Esophagus (tissue), 2 donors: ENCODE measurements at regions not wholly inside any gene's neighbourhood (a gene's known extent, or its start where the extent isn't known, plus 50 kb on each side); places are given as distances from the start of the nearest gene placed in this dataset.

Experiments
- H3K27ac ChIP-seq, 2 donors: one replicate each; pipeline ENCODE4 v1.5.1; 2013; ENCODE audit warnings: low read depth in 2 of 2, mild to moderate bottlenecking in 2 of 2, inconsistent platforms in 1 of 2, low read length in 1 of 2, moderate library complexity in 1 of 2
- H3K27me3 ChIP-seq, 2 donors: one replicate each; pipeline ENCODE4 v1.6.1; 2013; ENCODE audit warnings: low read length in 2 of 2, control low read depth in 1 of 2, mild to moderate bottlenecking in 1 of 2; ENCODE audit not compliant: insufficient read depth in 2 of 2, control insufficient read depth in 1 of 2
- H3K36me3 ChIP-seq, 2 donors: one replicate each; pipeline ENCODE4 v1.6.1; 2013; ENCODE audit warnings: low read length in 1 of 2; ENCODE audit not compliant: control insufficient read depth in 2 of 2, insufficient read depth in 2 of 2
- H3K4me1 ChIP-seq, 2 donors: one replicate each; pipeline ENCODE4 v1.6.1; 2013; ENCODE audit warnings: low read length in 1 of 2; ENCODE audit not compliant: control insufficient read depth in 2 of 2, insufficient read depth in 2 of 2
- H3K4me3 ChIP-seq, 2 donors: one replicate each; pipeline ENCODE4 v1.5.1; 2013; ENCODE audit warnings: low read length in 2 of 2, mild to moderate bottlenecking in 2 of 2, low read depth in 1 of 2, moderate library complexity in 1 of 2
- H3K9me3 ChIP-seq, 2 donors: one replicate each; pipeline ENCODE4 v1.6.1; 2013; ENCODE audit warnings: mild to moderate bottlenecking in 2 of 2, low read depth in 1 of 2, low read length in 1 of 2, moderate library complexity in 1 of 2; ENCODE audit not compliant: control insufficient read depth in 2 of 2, insufficient read depth in 1 of 2
- WGBS, 2 donors: extraction: QIAGEN DNeasy Blood & Tissue Kit; methylation state at CpG; one replicate each; pipeline ENCODE4 v1.1.7; 2013; 5-methylcytosine and 5-hydroxymethylcytosine counted together
- donor health status: healthy with polysubstance abuse.
- donor health status: Bipolar disorder and iron deficiency.

DNA sequence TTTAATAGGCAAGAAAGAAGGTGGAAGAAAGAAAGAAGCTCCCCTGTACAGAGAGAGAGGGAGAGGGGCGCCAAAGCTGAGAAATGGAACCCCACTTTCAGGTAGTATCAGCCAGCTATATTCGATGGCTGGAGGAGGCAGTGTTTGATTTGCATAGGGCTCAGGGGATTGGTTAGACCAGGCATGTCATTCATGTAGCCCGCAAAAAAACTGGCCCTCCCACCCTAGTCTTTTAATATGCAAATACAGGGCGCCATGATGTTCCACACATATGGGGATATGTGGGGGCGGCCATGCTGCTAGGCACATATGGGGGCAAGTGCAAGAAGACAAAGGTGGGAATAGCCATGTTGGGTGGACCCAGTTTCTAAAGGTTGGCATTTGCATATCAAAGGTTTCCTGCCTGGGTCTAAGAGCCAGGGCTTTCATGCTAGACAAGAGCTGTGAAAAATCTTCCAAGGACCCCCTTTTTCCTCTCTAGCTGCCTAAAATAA lies 174.4 kb upstream of the ADRA1B start:
- H3K9me3 ChIP-seq = no peaks in the 10 kb centered on the region
- no peaks in the 10 kb centered on the region for H3K4me1 ChIP-seq
- H3K27me3 ChIP-seq = no peaks in the 10 kb centered on the region
- H3K4me3 ChIP-seq = no peak overlapping the region
- no peaks in the 10 kb centered on the region for H3K36me3 ChIP-seq
- WGBS, 2 donors = 90 to 91% methylated on average over 5 of the region's 5 CpGs
- H3K27ac ChIP-seq = no peak overlapping the region

DNA sequence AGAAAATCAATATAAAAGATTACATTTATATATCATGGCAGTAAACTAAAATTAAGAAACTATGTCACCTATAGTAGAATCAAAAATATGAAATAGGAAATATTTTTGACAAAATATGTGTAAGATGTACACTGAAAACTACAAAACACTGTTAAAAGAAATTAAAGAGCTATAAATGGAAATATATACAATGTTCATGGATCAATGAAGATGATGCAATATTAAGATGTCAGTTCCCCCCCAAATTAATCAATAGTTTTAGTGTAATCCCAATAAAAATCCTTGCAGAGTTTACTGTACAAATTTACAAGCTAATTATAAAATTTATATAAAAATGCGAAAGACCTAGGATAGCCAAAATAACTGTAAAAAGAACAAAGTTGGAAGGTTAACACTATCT lies 173.0 kb upstream of the ADRA1B start:
- Histone ChIP-seq H3K36me3 (no peaks in the 10 kb centered on the region), H3K27me3 (no peaks in the 10 kb centered on the region), H3K27ac (no peak overlapping the region), H3K9me3 (no peaks in the 10 kb centered on the region), H3K4me3 (no peak overlapping the region), H3K4me1 (no peaks in the 10 kb centered on the region)
- 94 to 99% methylated on average over 1 of the region's 1 CpG for WGBS, 2 donors

DNA sequence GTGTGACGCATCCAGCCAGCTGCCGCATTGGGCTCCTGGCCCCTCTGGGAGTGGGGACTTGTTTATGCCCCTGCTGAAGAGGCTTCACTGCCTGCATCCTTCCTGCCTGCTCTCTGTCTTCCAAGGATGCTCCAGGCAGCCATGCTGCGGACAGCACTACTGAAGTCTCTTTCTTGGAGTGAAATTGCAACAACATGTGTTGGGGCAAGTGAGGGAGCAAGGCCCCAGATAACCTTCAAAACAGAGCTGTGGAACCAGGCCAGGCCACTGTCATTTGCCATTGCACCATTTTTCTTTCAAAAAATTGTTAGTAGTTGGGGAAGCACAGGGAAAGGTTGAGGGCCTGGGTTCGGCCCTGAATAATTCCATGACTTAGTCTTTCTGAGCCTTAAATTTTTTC lies 169.6 kb upstream of the ADRA1B start:
- Histone ChIP-seq H3K27me3 (no peaks in the 10 kb centered on the region), H3K4me1 (no peaks in the 10 kb centered on the region), H3K27ac (no peak overlapping the region), H3K4me3 (no peak overlapping the region), H3K36me3 (no peaks in the 10 kb centered on the region), H3K9me3 (peaks cover 0 to 2% of the 10 kb centered on the region in 2 donors)
- WGBS, 2 donors = 84 to 91% methylated on average over 4 of the region's 4 CpGs

DNA sequence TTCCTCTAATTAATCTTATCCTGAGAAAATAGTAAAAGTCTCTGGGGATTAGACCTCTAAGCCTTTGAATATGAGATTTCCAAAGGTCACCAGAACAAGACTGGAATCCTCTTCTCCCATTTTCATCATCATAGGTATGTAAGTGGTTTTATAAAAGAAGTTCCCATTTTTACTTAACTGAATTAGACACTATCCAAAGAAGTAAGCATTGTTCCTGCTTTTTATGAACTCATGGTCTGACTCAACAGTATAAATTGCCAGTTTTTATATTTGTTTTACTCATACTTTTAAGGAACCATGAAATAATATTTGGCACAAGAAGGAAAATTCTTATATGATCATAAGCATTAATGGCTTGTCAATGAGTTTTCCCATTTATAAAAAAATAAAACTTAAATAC lies 167.1 kb upstream of the ADRA1B start:
- Histone ChIP-seq H3K36me3 (no peaks in the 10 kb centered on the region), H3K4me1 (no peaks in the 10 kb centered on the region), H3K9me3 (peaks cover 2 to 3% of the 10 kb centered on the region in 2 donors), H3K27me3 (no peaks in the 10 kb centered on the region), H3K4me3 (no peak overlapping the region), H3K27ac (no peak overlapping the region)

DNA sequence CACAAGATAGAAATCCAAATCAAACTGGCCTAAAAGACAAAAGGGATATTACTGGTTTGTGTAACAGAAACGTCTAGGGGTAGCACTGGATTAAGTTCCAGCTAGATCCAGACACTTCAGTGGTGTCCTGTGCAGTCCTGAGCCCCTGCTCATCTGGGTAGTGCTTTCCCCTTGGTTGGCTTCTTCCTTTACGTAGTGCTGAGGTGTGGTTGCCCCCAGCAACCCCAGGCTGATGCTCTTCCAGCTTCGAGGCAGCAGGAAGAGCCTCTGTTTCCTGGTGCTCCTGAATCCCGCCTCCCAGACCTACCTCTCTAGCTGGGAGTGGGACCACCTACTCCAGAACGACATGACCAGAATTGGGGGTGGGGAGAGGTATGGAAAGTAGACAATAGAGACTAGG lies 166.1 kb upstream of the ADRA1B start:
- Histone ChIP-seq H3K36me3 (no peaks in the 10 kb centered on the region), H3K4me1 (no peaks in the 10 kb centered on the region), H3K27ac (no peak overlapping the region), H3K27me3 (no peaks in the 10 kb centered on the region), H3K9me3 (peaks cover 2 to 3% of the 10 kb centered on the region in 2 donors), H3K4me3 (no peak overlapping the region)
- 42 to 55% methylated on average over 5 of the region's 5 CpGs for WGBS, 2 donors

DNA sequence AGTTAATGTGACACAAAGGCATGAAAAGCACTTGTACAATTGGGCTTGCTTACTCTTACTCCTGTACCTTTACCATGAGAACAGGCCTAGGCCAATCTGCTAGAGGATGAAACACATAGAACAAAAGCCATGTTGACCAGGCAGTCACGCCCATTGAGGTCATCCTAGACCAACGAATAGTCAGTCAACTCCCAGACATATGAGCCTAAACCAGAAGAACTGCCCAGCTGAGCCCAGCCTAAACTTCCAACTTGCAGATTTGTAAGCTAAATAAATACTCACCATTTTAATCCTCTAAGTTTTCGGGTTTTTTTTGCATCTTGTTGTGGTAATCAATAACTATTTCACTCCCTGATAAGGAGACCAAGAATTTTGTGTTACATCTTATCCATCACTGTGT lies 164.8 kb upstream of the ADRA1B start:
- Histone ChIP-seq H3K4me3 (no peak overlapping the region), H3K36me3 (no peaks in the 10 kb centered on the region), H3K27ac (no peak overlapping the region), H3K27me3 (no peaks in the 10 kb centered on the region), H3K4me1 (no peaks in the 10 kb centered on the region), H3K9me3 (peaks cover 2 to 3% of the 10 kb centered on the region in 2 donors)
- 70 to 85% methylated on average over 3 of the region's 3 CpGs for WGBS, 2 donors

DNA sequence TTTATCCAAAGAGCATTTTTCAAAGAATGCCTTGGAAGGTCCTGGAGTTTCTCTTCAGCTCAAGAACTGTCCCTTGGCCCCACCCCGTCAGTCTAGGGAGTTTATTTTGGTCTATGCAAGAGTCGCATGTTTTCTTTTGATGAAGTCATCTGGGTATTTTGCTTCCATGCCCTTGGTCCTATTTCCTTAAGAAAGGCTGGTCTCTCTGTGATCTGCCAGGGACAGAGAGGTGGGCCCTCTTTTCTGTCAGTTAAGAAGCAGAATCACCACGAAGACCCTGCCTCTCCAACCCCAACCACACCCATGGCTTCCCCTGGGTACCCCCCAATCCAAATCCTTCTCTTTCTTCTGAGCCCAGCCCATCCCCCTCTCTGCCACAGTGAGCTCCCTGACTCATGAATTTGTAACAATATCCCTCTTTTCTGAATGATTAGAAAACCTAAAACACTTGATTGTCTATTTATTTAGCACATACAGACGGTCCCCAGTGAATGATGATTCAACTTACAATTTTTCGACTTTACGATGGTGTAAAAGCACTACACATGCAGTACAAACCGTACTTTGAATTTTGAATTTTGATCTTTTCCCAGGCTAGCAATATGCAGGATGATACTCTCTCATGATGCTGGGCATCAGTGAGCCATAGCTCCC lies 163.5 kb upstream of the ADRA1B start:
- no peak overlapping the region for H3K4me3 ChIP-seq
- H3K36me3 ChIP-seq = no peaks in the 10 kb centered on the region
- no peak overlapping the region for H3K27ac ChIP-seq
- 63 to 77% methylated on average over 7 of the region's 7 CpGs for WGBS, 2 donors
- no peaks in the 10 kb centered on the region for H3K27me3 ChIP-seq
- peaks cover 2 to 3% of the 10 kb centered on the region in 2 donors for H3K9me3 ChIP-seq
- no peaks in the 10 kb centered on the region for H3K4me1 ChIP-seq

DNA sequence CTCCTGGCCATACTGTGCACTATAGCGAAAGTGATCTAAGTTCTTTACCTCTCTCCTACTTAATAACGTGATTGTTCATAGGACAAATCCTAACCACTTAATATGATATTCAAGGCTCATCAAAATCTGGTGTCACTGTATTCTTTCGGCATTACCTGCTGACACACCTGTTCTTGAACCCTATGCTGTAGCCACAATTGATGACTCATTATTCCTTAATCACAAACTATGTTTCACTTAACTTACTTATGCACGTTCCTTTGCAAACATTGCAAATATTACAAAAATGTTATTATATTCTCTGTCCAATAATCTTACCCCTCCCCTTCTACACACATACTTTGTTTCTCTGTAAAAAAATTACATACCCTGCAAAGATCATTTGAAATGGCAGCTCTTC lies 158.1 kb upstream of the ADRA1B start:
- H3K27me3 ChIP-seq = no peaks in the 10 kb centered on the region
- no peak overlapping the region for H3K4me3 ChIP-seq
- no peaks in the 10 kb centered on the region for H3K4me1 ChIP-seq
- no peaks in the 10 kb centered on the region for H3K36me3 ChIP-seq
- H3K27ac ChIP-seq = no peak overlapping the region
- no peaks in the 10 kb centered on the region for H3K9me3 ChIP-seq
- WGBS, 2 donors = 69 to 80% methylated on average over 4 of the region's 4 CpGs

DNA sequence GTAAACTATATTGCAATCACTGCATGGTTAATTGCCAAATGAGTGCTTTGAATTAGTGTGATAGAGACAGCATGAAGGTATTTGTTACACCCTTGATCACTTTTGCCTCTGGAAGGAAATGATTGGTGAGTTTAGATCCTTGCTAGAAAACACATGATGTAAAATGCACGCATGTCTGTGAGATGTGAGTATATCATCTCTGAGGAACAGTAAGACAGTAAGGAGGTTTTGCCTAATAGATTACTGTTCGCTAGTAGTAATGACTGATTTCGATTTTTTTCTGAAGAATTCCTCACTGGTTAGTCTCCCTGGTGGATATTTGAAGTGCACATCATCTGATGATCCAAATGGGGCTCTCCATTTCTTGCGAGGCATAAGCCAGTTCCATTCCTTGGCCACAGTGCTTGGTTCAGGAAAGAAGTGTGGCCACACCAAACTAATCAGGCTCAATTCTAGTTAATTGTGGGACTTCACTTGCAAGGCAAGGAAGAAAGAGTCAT lies 156.4 kb upstream of the ADRA1B start:
- Histone ChIP-seq H3K9me3 (no peaks in the 10 kb centered on the region), H3K36me3 (no peaks in the 10 kb centered on the region), H3K4me1 (no peaks in the 10 kb centered on the region), H3K4me3 (no peak overlapping the region), H3K27me3 (no peaks in the 10 kb centered on the region), H3K27ac (no peak overlapping the region)
- WGBS, 2 donors = 78 to 85% methylated on average over 4 of the region's 4 CpGs

DNA sequence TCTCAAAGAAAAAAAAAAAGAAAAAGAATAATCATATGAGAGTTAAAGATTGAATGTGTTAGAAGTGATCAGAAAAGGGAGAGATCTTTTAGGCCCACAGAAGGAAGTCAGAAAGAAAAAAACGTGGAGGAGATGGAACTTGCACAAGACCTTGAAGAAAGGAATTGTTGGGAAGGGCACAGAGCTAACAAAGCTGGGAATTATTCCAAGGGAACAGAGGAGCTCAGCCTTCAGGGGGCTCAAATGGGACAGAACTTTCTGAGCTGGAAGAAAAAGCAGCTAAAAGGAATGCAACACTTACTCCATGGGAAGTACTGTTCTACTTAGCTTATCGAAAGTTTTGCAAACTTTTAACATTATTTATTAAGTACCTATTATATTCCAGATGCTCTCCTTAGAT lies 153.4 kb upstream of the ADRA1B start:
- WGBS, 2 donors = 65 to 72% methylated on average over 2 of the region's 2 CpGs
- no peaks in the 10 kb centered on the region for H3K27me3 ChIP-seq
- no peaks in the 10 kb centered on the region for H3K9me3 ChIP-seq
- H3K4me3 ChIP-seq = no peak overlapping the region
- no peaks in the 10 kb centered on the region for H3K4me1 ChIP-seq
- H3K36me3 ChIP-seq = no peaks in the 10 kb centered on the region
- no peak overlapping the region for H3K27ac ChIP-seq
